OCI-LY1 (cell line): ENCODE measurements at regions not wholly inside any gene's neighbourhood (a gene's known extent, or its start where the extent isn't known, plus 50 kb on each side); places are given as distances from the start of the nearest gene placed in this dataset.

Experiments
- CTCF ChIP-seq: fragments of 200-600 bp; sonication (generic), shearing (Covaris generic); IDR thresholded peaks from 2 replicates; pipeline ENCODE4 v1.5.1; 2017; ENCODE audit warnings: mild to moderate bottlenecking, antibody characterized with exemption, low read length, moderate library complexity, mixed read lengths
- EZH2 ChIP-seq: fragments of 200-600 bp; sonication (generic), shearing (Covaris generic); IDR thresholded peaks from 2 replicates; pipeline ENCODE4 v1.8.0; 2017; ENCODE audit warnings: borderline replicate concordance, mixed run types, mild to moderate bottlenecking, antibody characterized with exemption, low read length, moderate library complexity, mixed read lengths

- TF ChIP-seq CTCF (no peak), EZH2 (no peak)
Measured at GRCh38 chr7:113636727-113637421, 281.9 kb downstream of the PPP1R3A start.
